GM12878 (cell line): ENCODE measurements at regions not wholly inside any gene's neighbourhood (a gene's known extent, or its start where the extent isn't known, plus 50 kb on each side); places are given as distances from the start of the nearest gene placed in this dataset.

ENCODE experiments used
- ATAC-seq: fragments of 200-7000 bp; cut with Tn5 transposase; 3 replicates; pipeline ENCODE4 v1.9.1; 2020; ENCODE audit warnings: mild to moderate bottlenecking, moderate library complexity
- BruUV-seq: library from RNA; stranded (reverse); fragments of 400-500 nt; replicated peaks from 2 replicates; lab custom pipeline; 2021; lab: Mats Ljungman, UMichigan
- CTCF ChIA-PET: fragments of 300-600 bp; sonication (Branson Sonifier 250); formaldehyde crosslinking; extraction: SDS; loops from one replicate; lab custom pipeline; 2021; ENCODE audit warnings: inconsistent platforms; lab: Yijun Ruan, JAX
- POLR2A ChIA-PET: fragments of 350-600 bp; formaldehyde crosslinking; extraction: SDS; loops from one replicate; lab custom pipeline; 2021; ENCODE audit warnings: inconsistent platforms; lab: Charles Lee
- RAD21 ChIA-PET: fragments of 300-600 bp; sonication (Branson Sonifier 250); formaldehyde crosslinking; loops from one replicate; lab custom pipeline; 2023; ENCODE audit warnings: antibody characterized with exemption; ENCODE audit not compliant: unreplicated experiment; lab: Charles Lee
- SMC1A ChIA-PET: fragments of 300-600 bp; sonication (Branson Sonifier 250); formaldehyde crosslinking; loops from one replicate; lab custom pipeline; 2023; ENCODE audit not compliant: unreplicated experiment, uncharacterized antibody; lab: Charles Lee
- DNase-seq: peaks from one replicate; pipeline ENCODE4 v3.0.0-alpha.2; 2011; ENCODE audit warnings: low read depth, low spot score
- FAIRE-seq: peaks from 3 replicates; lab custom pipeline; 2011; peaks lifted over from hg19 to GRCh38; lab: Jason Lieb, UNC
- H2AFZ ChIP-seq: 2 replicates; pipeline ENCODE4 v1.6.0; 2011; ENCODE audit warnings: low read depth, low read length, control low read depth; ENCODE audit not compliant: control insufficient read depth
- H3K27ac ChIP-seq: 2 replicates; pipeline ENCODE4 v1.5.1; 2011; ENCODE audit warnings: control low read depth; ENCODE audit not compliant: control insufficient read depth, insufficient read depth
- H3K27me3 ChIP-seq, 2 experiments: replicated peaks in 1 of 2; 2 replicates each; pipeline versions ENCODE4 v1.6.0 to v1.6.1; 2011; ENCODE audit warnings: low read length in 1 of 2; ENCODE audit not compliant: control insufficient read depth in 2 of 2, insufficient read depth in 2 of 2
- H3K36me3 ChIP-seq, 2 experiments: 2 replicates each; pipeline ENCODE4 v1.5.1; 2011; ENCODE audit warnings: low read length in 1 of 2; ENCODE audit not compliant: control insufficient read depth in 2 of 2, insufficient read depth in 2 of 2
- H3K4me1 ChIP-seq: 2 replicates; pipeline ENCODE4 v1.6.1; 2011; ENCODE audit warnings: mild to moderate bottlenecking, low read length, moderate library complexity, mixed read lengths; ENCODE audit not compliant: control insufficient read depth, insufficient read depth
- H3K4me2 ChIP-seq: 2 replicates; pipeline ENCODE4 v1.6.0; 2011; ENCODE audit warnings: control low read depth; ENCODE audit not compliant: control insufficient read depth, insufficient read depth
- H3K4me3 ChIP-seq: fragments of 200-600 bp; sonication (generic); 2 replicates; pipeline ENCODE4 v1.5.1; 2016
- H3K79me2 ChIP-seq: 2 replicates; pipeline ENCODE4 v1.6.0; 2011; ENCODE audit warnings: low read length; ENCODE audit not compliant: control insufficient read depth, insufficient read depth
- H3K9ac ChIP-seq: 2 replicates; pipeline ENCODE4 v1.8.0; 2011; ENCODE audit warnings: low read length, control low read depth, mixed read lengths; ENCODE audit not compliant: control insufficient read depth, insufficient read depth
- H3K9me3 ChIP-seq: replicated peaks from 3 replicates; pipeline ENCODE4 v1.5.1; 2011; ENCODE audit warnings: mild to moderate bottlenecking, low read length; ENCODE audit not compliant: control insufficient read depth, insufficient read depth
- H4K20me1 ChIP-seq: 2 replicates; pipeline ENCODE4 v1.6.0; 2011; ENCODE audit not compliant: control insufficient read depth, insufficient read depth
- BACH1 ChIP-seq: fragments of 450-650 bp; IDR thresholded peaks from 2 replicates; pipeline ENCODE4 v1.6.1; 2017; ENCODE audit warnings: mild to moderate bottlenecking, borderline replicate concordance
- CREB1 ChIP-seq: IDR thresholded peaks from 2 replicates; pipeline ENCODE4 v1.6.1; 2012; ENCODE audit warnings: low read depth, mild to moderate bottlenecking, inconsistent platforms
- HSF1 ChIP-seq: fragments of 150-350 bp; IDR thresholded peaks from 2 replicates; pipeline ENCODE4 v1.6.1; 2014; ENCODE audit warnings: mild to moderate bottlenecking, low read depth, low read length
- IKZF2 ChIP-seq, 2 experiments: fragments of 450-650 bp; IDR thresholded peaks; 2 replicates each; pipeline ENCODE4 v1.6.1; 2017; ENCODE audit warnings: mild to moderate bottlenecking in 2 of 2, moderate library complexity in 2 of 2
- SREBF2 ChIP-seq: IDR thresholded peaks from 2 replicates; pipeline ENCODE4 v1.6.1; 2012; ENCODE audit warnings: mild to moderate bottlenecking, low read length
- SRF ChIP-seq, 2 experiments: IDR thresholded peaks; 2 replicates each; pipeline ENCODE4 v1.6.1; 2011; ENCODE audit warnings: low read depth in 2 of 2, low read length in 2 of 2, mild to moderate bottlenecking in 1 of 2, moderate library complexity in 1 of 2
- WGBS: methylation state at CpG from one replicate; pipeline ENCODE4 v1.1.6; 2016; ENCODE audit warnings: low lambda C conversion rate; ENCODE audit not compliant: insufficient replicate concordance, insufficient coverage; ENCODE audit errors: missing lambda C conversion rate; 5-methylcytosine and 5-hydroxymethylcytosine counted together
- in situ Hi-C: fragments of 300-500 bp; cut with MboI; formaldehyde crosslinking; loops from 9 replicates; pipeline ENCODE4 v1.14.3; 2018; ENCODE audit warnings: mixed read lengths
- intact Hi-C: fragments of 100-400 bp; cut with micrococcal nuclease; formaldehyde crosslinking; loops from one replicate; pipeline ENCODE4 v1.14.2; 2022; ENCODE audit not compliant: unreplicated experiment
- TF ChIP-seq, protein P1 (sequence below): IDR thresholded peaks from 2 replicates; pipeline ENCODE4 v1.6.1; 2012; ENCODE audit warnings: low read length, inconsistent platforms
- TF ChIP-seq, protein P2 (sequence below): IDR thresholded peaks from 2 replicates; pipeline ENCODE4 v1.6.1; 2012; ENCODE audit warnings: low read depth, low read length, improper control_type of control experiment
- TF ChIP-seq, protein P3 (sequence below): fragments of 450-650 bp; IDR thresholded peaks from 2 replicates; pipeline ENCODE4 v1.6.1; 2016; ENCODE audit warnings: mild to moderate bottlenecking

GRCh38 chr4:174408841-174409552, 113.3 kb downstream of the HPGD start:
- no peak overlapping the region for H3K4me3 ChIP-seq
- no peaks in the 10 kb centered on the region for H4K20me1 ChIP-seq
- ATAC-seq (no peak), FAIRE-seq (no peak), DNase-seq (no peak)
- H3K9me3 ChIP-seq, result no peaks in the 10 kb centered on the region
- WGBS, result 52% methylated on average over 8 of the region's 8 CpGs
- H3K4me2 ChIP-seq, result no peak overlapping the region
- in situ Hi-C loops (no loop called here), intact Hi-C loops (no loop called here)
- no peaks in the 10 kb centered on the region for H3K36me3 ChIP-seq
- ChIA-PET POLR2A (interaction anchor here (0.6 kb wide), 1 partner anchor 39 kb away, joined by 3 read pairs; no protein-coding TSS in a partner anchor), RAD21 (no interaction called here), SMC1A (no interaction called here), CTCF (no interaction called here)
- TF ChIP-seq, protein P1, sequence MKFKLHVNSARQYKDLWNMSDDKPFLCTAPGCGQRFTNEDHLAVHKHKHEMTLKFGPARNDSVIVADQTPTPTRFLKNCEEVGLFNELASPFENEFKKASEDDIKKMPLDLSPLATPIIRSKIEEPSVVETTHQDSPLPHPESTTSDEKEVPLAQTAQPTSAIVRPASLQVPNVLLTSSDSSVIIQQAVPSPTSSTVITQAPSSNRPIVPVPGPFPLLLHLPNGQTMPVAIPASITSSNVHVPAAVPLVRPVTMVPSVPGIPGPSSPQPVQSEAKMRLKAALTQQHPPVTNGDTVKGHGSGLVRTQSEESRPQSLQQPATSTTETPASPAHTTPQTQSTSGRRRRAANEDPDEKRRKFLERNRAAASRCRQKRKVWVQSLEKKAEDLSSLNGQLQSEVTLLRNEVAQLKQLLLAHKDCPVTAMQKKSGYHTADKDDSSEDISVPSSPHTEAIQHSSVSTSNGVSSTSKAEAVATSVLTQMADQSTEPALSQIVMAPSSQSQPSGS, result no peak
- H2AFZ ChIP-seq, result no peak overlapping the region
- no peaks in the 10 kb centered on the region for H3K4me1 ChIP-seq
- no peak overlapping the region for H3K27ac ChIP-seq
- H3K9ac ChIP-seq, result no peak overlapping the region
- H3K27me3 ChIP-seq, result no peaks in the 10 kb centered on the region
- H3K79me2 ChIP-seq, result no peaks in the 10 kb centered on the region
- no TSS peak for BruUV-seq

DNA sequence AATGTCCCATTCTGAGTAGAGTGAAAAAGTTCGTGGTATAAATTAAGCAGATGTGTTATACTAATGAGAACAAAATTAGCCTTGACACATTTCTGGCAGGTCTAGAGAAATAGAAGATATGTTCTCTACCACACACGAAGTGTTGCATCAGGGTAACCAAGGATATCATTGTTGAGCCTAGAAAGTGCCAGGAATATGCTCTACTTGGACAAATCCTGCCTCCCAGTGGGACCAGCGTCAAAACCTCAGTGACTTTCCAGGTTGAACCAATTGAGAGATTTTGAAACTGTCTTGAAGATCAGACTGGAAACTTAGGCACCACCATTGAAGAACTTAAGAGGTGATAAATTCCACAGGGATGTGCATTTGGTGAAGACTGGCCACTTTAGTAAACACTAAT, 115.9 kb downstream of the HPGD start:
- ChIA-PET POLR2A (no interaction called here), RAD21 (no interaction called here), CTCF (no interaction called here), SMC1A (no interaction called here)
- Histone ChIP-seq H3K4me1 (no peaks in the 10 kb centered on the region), H4K20me1 (no peaks in the 10 kb centered on the region), H3K27me3 (no peaks in the 10 kb centered on the region), H2AFZ (no peak overlapping the region), H3K79me2 (no peaks in the 10 kb centered on the region), H3K27ac (no peak overlapping the region), H3K9ac (no peak overlapping the region), H3K4me3 (no peak overlapping the region), H3K36me3 (no peaks in the 10 kb centered on the region), H3K4me2 (no peak overlapping the region), H3K9me3 (no peaks in the 10 kb centered on the region)
- no peak for ATAC-seq
- intact Hi-C loops, result no loop called here
- BruUV-seq, result no TSS peak
- 0% methylated on average over 3 of the region's 3 CpGs for WGBS
- FAIRE-seq, result no peak
- in situ Hi-C loops, result no loop called here
- DNase-seq, result no peak
- TF ChIP-seq HSF1, result no peak
- TF ChIP-seq SREBF2, result no peak
- TF ChIP-seq, protein P2, sequence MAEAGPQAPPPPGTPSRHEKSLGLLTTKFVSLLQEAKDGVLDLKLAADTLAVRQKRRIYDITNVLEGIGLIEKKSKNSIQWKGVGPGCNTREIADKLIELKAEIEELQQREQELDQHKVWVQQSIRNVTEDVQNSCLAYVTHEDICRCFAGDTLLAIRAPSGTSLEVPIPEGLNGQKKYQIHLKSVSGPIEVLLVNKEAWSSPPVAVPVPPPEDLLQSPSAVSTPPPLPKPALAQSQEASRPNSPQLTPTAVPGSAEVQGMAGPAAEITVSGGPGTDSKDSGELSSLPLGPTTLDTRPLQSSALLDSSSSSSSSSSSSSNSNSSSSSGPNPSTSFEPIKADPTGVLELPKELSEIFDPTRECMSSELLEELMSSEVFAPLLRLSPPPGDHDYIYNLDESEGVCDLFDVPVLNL, result no peak
- TF ChIP-seq IKZF2 (IDR thresholded peaks at IDR 0.05), result no peak
- no peak for TF ChIP-seq BACH1
- TF ChIP-seq SRF (IDR thresholded peaks at IDR 0.05; ENCODE audit: low read depth in 2 of 2, low read length in 2 of 2), result no peak
- TF ChIP-seq CREB1, result no peak
- TF ChIP-seq, protein P3, sequence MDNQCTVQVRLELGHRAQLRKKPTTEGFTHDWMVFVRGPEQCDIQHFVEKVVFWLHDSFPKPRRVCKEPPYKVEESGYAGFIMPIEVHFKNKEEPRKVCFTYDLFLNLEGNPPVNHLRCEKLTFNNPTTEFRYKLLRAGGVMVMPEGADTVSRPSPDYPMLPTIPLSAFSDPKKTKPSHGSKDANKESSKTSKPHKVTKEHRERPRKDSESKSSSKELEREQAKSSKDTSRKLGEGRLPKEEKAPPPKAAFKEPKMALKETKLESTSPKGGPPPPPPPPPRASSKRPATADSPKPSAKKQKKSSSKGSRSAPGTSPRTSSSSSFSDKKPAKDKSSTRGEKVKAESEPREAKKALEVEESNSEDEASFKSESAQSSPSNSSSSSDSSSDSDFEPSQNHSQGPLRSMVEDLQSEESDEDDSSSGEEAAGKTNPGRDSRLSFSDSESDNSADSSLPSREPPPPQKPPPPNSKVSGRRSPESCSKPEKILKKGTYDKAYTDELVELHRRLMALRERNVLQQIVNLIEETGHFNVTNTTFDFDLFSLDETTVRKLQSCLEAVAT, result no peak
- TF ChIP-seq, protein P1, result no peak
